ENCODE measurements at regions not wholly inside any gene's neighbourhood (a gene's known extent, or its start where the extent isn't known, plus 50 kb on each side); places are given as distances from the start of the nearest gene placed in this dataset.

DNA sequence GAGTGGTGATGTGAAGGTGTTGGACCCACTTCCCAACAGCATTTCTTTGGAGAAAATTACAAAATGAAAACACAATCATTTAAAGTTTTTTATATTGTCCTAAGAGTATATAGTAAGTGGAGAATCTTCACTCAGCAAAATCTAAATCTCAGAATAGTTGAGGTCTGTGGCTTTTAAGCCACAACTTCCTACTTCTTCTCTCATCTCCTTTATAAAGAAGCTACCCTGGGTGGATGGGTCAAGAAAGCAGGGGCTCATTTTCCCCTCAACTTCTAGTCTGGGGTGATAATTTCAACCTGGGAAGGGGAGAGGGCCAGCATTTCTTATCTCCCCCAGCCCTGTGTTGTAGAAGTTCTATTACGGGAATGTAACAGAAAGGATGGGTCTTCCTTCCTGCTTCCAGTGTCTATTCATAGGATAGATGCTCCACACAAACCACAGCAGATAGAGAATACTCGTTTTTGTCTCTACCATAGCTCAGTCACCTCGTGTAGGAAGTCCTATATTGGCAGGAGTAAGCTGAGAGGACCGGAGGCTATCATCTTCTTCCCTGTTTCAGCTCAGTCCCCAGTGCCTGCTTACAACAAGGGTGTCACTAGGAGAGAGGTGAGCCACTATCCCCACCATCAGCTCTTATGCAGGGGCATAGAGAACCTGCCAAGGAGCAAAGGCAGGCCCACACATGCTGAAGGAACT is 341.5 kb downstream of the CASP12 start:
- TF ChIP-seq SIN3A (IDR thresholded peaks at IDR 0.05; ENCODE audit: borderline replicate concordance, insufficient read depth, low read length) (no peak), FOXP2 (optimal IDR thresholded peaks at IDR 0.05; ENCODE audit: borderline replicate concordance, extremely low read depth, extremely low read length, insufficient read depth) (no peak), POLR2AphosphoS5 (IDR thresholded peaks at IDR 0.05; ENCODE audit: low read depth, low read length) (no peak), TAF1 (IDR thresholded peaks at IDR 0.05; ENCODE audit: borderline replicate concordance, insufficient read depth, low read length) (no peak)
- TF ChIP-seq, protein P1, sequence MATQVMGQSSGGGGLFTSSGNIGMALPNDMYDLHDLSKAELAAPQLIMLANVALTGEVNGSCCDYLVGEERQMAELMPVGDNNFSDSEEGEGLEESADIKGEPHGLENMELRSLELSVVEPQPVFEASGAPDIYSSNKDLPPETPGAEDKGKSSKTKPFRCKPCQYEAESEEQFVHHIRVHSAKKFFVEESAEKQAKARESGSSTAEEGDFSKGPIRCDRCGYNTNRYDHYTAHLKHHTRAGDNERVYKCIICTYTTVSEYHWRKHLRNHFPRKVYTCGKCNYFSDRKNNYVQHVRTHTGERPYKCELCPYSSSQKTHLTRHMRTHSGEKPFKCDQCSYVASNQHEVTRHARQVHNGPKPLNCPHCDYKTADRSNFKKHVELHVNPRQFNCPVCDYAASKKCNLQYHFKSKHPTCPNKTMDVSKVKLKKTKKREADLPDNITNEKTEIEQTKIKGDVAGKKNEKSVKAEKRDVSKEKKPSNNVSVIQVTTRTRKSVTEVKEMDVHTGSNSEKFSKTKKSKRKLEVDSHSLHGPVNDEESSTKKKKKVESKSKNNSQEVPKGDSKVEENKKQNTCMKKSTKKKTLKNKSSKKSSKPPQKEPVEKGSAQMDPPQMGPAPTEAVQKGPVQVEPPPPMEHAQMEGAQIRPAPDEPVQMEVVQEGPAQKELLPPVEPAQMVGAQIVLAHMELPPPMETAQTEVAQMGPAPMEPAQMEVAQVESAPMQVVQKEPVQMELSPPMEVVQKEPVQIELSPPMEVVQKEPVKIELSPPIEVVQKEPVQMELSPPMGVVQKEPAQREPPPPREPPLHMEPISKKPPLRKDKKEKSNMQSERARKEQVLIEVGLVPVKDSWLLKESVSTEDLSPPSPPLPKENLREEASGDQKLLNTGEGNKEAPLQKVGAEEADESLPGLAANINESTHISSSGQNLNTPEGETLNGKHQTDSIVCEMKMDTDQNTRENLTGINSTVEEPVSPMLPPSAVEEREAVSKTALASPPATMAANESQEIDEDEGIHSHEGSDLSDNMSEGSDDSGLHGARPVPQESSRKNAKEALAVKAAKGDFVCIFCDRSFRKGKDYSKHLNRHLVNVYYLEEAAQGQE (IDR thresholded peaks at IDR 0.05; ENCODE audit: insufficient read depth in 1 of 2, low read depth in 2 of 2, low read length in 2 of 2) = no peak

DNA sequence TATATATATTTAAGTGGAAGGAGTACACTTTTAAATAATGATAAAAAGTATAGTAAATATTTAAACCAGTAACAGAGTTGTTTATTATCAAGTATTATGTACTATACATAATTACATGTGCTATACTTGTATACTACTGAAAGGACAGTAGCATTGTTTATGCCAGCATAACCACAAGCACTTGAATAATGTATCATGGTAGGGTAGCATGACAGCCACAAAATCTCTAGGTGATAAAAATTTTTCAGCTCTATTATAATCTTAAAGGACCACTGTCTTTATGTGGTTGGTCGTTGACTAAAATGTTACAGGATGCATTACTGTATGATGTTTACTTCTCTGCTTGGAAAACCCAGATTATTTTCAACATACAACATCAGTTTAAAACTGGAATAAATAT is 349.2 kb downstream of the CASP12 start:
- TF ChIP-seq TAF1 (IDR thresholded peaks at IDR 0.05; ENCODE audit: borderline replicate concordance, insufficient read depth, low read length) (no peak), SIN3A (IDR thresholded peaks at IDR 0.05; ENCODE audit: borderline replicate concordance, insufficient read depth, low read length) (no peak), POLR2AphosphoS5 (IDR thresholded peaks at IDR 0.05; ENCODE audit: low read depth, low read length) (no peak), FOXP2 (optimal IDR thresholded peaks at IDR 0.05; ENCODE audit: borderline replicate concordance, extremely low read depth, extremely low read length, insufficient read depth) (no peak)
- TF ChIP-seq, protein P1 (IDR thresholded peaks at IDR 0.05; ENCODE audit: insufficient read depth in 1 of 2, low read depth in 2 of 2, low read length in 2 of 2) = no peak

DNA sequence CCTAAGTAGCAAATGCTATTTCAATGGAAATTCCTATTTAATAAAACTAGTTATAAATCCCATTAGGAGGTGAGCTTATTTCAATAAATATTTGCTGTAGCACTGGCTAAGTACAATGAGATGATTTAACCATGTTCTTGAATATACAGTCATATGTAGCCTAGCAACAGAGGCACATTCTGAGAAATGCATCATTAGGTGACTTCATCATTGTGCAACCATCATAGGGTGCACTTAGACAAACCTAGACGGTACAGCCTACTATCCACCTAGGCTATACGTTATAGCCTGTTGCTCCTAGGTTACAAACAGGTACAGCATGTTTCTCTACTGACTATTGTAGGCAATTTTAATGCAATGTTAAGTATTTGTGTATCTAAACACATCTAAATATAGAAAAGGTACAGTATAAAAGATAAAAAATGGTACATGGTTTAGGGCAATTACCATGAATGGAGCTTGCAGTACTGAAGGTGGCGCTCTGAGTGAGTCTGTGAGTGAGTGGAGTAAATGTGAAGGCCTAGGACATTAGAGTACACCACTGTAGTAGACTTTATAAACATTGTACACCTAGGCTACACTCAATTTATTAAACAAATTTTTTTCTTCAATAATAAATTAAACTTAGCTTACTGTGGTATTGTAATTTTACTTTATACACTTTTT is 350.1 kb downstream of the CASP12 start:
- TF ChIP-seq, protein P1 (IDR thresholded peaks at IDR 0.05; ENCODE audit: insufficient read depth in 1 of 2, low read depth in 2 of 2, low read length in 2 of 2) = no peak
- TF ChIP-seq TAF1 (IDR thresholded peaks at IDR 0.05; ENCODE audit: borderline replicate concordance, insufficient read depth, low read length) (no peak), POLR2AphosphoS5 (IDR thresholded peaks at IDR 0.05; ENCODE audit: low read depth, low read length) (no peak), FOXP2 (optimal IDR thresholded peaks at IDR 0.05; ENCODE audit: borderline replicate concordance, extremely low read depth, extremely low read length, insufficient read depth) (no peak), SIN3A (IDR thresholded peaks at IDR 0.05; ENCODE audit: borderline replicate concordance, insufficient read depth, low read length) (no peak)

DNA sequence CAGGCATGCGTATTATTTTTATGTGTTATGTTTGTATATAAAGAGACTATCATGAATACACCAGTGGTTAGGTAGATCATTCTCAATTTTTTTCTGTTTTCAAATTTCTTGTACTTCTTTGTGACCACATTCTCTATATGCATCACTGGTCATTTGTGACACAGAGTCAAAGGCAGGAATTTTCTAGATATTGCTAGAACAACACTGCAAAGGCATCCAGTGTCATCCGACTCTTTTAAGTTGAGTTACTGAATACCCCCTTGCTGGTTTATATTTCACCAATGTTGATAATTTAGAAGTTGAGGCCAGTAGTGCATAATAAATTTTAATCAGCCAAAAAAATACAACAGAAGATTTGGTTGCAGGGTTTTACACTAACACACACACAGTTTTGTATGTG is 351.8 kb downstream of the CASP12 start:
- TF ChIP-seq TAF1 (IDR thresholded peaks at IDR 0.05; ENCODE audit: borderline replicate concordance, insufficient read depth, low read length) = no peak
- TF ChIP-seq, protein P1 (IDR thresholded peaks at IDR 0.05; ENCODE audit: insufficient read depth in 1 of 2, low read depth in 2 of 2, low read length in 2 of 2) = no peak
- TF ChIP-seq SIN3A (IDR thresholded peaks at IDR 0.05; ENCODE audit: borderline replicate concordance, insufficient read depth, low read length) = no peak
- TF ChIP-seq POLR2AphosphoS5 (IDR thresholded peaks at IDR 0.05; ENCODE audit: low read depth, low read length) = no peak
- no peak for TF ChIP-seq FOXP2 (optimal IDR thresholded peaks at IDR 0.05; ENCODE audit: borderline replicate concordance, extremely low read depth, extremely low read length, insufficient read depth)
